ENCODE measurements at regions not wholly inside any gene's neighbourhood (a gene's known extent, or its start where the extent isn't known, plus 50 kb on each side); places are given as distances from the start of the nearest gene placed in this dataset.

DNA sequence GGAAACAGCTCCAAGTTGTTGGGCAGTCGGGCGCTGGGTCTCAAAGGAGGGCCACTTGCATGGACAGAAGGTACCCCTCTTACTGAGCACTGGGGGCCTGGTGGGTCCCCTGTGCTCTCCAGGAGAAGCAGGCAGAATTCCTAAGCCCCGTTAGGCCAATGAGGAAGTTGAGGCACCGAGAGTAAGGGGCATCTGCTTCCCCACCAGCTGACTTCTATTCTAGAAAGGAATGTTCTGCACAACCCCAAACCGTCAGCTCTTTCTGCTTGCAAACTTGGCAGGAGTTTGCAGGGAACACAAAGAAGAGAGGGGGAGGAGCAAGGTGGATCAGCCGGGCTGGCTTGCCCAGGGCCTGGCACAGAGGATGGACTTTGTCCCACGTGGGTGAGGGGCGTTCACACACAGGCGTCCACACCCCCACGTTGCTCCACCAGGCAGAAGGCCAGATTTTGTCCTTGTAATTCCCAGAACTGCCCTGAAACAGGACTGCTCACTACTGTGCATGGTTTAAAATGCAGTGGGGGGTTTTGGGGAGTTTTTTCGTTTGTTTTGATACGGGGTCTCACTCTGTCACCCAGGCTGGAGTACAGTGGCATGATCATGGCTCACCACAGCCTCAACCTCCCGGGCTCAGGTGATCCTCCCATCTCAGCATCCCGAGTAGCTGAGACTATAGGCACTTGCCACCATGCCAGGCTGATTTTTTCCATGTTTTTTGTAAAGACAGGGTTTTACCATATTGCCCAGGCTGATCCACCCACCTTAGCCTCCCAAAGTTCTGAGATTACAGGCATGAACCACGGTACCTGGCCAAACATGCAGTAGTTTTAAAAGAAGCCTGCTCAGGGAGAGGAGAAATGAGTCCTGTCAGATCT lies 93.3 kb downstream of the SNX5 start (continued):
- TF ChIP-seq, protein P1, sequence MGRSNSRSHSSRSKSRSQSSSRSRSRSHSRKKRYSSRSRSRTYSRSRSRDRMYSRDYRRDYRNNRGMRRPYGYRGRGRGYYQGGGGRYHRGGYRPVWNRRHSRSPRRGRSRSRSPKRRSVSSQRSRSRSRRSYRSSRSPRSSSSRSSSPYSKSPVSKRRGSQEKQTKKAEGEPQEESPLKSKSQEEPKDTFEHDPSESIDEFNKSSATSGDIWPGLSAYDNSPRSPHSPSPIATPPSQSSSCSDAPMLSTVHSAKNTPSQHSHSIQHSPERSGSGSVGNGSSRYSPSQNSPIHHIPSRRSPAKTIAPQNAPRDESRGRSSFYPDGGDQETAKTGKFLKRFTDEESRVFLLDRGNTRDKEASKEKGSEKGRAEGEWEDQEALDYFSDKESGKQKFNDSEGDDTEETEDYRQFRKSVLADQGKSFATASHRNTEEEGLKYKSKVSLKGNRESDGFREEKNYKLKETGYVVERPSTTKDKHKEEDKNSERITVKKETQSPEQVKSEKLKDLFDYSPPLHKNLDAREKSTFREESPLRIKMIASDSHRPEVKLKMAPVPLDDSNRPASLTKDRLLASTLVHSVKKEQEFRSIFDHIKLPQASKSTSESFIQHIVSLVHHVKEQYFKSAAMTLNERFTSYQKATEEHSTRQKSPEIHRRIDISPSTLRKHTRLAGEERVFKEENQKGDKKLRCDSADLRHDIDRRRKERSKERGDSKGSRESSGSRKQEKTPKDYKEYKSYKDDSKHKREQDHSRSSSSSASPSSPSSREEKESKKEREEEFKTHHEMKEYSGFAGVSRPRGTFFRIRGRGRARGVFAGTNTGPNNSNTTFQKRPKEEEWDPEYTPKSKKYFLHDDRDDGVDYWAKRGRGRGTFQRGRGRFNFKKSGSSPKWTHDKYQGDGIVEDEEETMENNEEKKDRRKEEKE (IDR thresholded peaks at IDR 0.05): no peak
- TF ChIP-seq, protein P2, sequence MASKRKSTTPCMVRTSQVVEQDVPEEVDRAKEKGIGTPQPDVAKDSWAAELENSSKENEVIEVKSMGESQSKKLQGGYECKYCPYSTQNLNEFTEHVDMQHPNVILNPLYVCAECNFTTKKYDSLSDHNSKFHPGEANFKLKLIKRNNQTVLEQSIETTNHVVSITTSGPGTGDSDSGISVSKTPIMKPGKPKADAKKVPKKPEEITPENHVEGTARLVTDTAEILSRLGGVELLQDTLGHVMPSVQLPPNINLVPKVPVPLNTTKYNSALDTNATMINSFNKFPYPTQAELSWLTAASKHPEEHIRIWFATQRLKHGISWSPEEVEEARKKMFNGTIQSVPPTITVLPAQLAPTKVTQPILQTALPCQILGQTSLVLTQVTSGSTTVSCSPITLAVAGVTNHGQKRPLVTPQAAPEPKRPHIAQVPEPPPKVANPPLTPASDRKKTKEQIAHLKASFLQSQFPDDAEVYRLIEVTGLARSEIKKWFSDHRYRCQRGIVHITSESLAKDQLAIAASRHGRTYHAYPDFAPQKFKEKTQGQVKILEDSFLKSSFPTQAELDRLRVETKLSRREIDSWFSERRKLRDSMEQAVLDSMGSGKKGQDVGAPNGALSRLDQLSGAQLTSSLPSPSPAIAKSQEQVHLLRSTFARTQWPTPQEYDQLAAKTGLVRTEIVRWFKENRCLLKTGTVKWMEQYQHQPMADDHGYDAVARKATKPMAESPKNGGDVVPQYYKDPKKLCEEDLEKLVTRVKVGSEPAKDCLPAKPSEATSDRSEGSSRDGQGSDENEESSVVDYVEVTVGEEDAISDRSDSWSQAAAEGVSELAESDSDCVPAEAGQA (IDR thresholded peaks at IDR 0.05; ENCODE audit: low read depth): no peak; the same call in 1 of the 2 replicates
- TF ChIP-seq, protein P2 (CRISPR knock-in tag; IDR thresholded peaks at IDR 0.05; ENCODE audit: borderline replicate concordance): no peak
- no peak for TF ChIP-seq MAFG (CRISPR knock-in tag; IDR thresholded peaks at IDR 0.05)
- TF ChIP-seq, protein P3, sequence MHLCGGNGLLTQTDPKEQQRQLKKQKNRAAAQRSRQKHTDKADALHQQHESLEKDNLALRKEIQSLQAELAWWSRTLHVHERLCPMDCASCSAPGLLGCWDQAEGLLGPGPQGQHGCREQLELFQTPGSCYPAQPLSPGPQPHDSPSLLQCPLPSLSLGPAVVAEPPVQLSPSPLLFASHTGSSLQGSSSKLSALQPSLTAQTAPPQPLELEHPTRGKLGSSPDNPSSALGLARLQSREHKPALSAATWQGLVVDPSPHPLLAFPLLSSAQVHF (CRISPR knock-in tag; IDR thresholded peaks at IDR 0.05): no peak
- TF ChIP-seq ZFP62 (CRISPR knock-in tag; IDR thresholded peaks at IDR 0.05): no peak
- peak; percentile 86 for TF ChIP-seq BRCA1 (CRISPR knock-in tag; IDR thresholded peaks at IDR 0.05)
- peak; percentile 68 for TF ChIP-seq MIER2 (CRISPR knock-in tag; IDR thresholded peaks at IDR 0.05)
- TF ChIP-seq, protein P4, sequence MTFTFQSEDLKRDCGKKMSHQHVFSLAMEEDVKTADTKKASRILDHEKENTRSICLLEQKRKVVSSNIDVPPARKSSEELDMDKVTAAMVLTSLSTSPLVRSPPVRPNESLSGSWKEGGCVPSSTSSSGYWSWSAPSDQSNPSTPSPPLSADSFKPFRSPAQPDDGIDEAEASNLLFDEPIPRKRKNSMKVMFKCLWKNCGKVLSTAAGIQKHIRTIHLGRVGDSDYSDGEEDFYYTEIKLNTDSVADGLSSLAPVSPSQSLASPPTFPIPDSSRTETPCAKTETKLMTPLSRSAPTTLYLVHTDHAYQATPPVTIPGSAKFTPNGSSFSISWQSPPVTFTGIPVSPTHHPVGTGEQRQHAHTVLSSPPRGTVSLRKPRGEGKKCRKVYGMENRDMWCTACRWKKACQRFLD (CRISPR knock-in tag; IDR thresholded peaks at IDR 0.05; ENCODE audit: borderline replicate concordance): no peak
- TF ChIP-seq, protein P5, sequence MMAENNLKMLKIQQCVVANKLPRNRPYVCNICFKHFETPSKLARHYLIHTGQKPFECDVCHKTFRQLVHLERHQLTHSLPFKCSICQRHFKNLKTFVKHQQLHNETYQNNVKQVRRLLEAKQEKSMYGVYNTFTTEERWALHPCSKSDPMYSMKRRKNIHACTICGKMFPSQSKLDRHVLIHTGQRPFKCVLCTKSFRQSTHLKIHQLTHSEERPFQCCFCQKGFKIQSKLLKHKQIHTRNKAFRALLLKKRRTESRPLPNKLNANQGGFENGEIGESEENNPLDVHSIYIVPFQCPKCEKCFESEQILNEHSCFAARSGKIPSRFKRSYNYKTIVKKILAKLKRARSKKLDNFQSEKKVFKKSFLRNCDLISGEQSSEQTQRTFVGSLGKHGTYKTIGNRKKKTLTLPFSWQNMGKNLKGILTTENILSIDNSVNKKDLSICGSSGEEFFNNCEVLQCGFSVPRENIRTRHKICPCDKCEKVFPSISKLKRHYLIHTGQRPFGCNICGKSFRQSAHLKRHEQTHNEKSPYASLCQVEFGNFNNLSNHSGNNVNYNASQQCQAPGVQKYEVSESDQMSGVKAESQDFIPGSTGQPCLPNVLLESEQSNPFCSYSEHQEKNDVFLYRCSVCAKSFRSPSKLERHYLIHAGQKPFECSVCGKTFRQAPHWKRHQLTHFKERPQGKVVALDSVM (CRISPR knock-in tag; IDR thresholded peaks at IDR 0.05): peak; percentile 72; the same call in 1 of the 2 replicates
- peak; percentile 74; the same call in 1 of the 3 replicates for TF ChIP-seq MXI1 (IDR thresholded peaks at IDR 0.05; ENCODE audit: borderline replicate concordance, low read depth, low read length)
- TF ChIP-seq TAF1 (CRISPR knock-in tag; IDR thresholded peaks at IDR 0.05): peak; percentile 68; the same call in 1 of the 2 replicates
- peak; percentile 65; the same call in 1 of the 2 replicates for TF ChIP-seq MEIS1 (CRISPR knock-in tag; IDR thresholded peaks at IDR 0.05; ENCODE audit: borderline replicate concordance)
- TF ChIP-seq EHMT2 (IDR thresholded peaks at IDR 0.05; ENCODE audit: borderline replicate concordance, low read depth, low read length): no peak
- no peak for TF ChIP-seq ZNF7 (CRISPR knock-in tag; IDR thresholded peaks at IDR 0.05)
- peak; percentile 66; the same call in 1 of the 2 replicates for TF ChIP-seq FOXK1 (CRISPR knock-in tag; IDR thresholded peaks at IDR 0.05; ENCODE audit: borderline replicate concordance, low read depth)

Data from HepG2 (cell line).